ENCODE measurements at regions not wholly inside any gene's neighbourhood (a gene's known extent, or its start where the extent isn't known, plus 50 kb on each side); places are given as distances from the start of the nearest gene placed in this dataset.

DNA sequence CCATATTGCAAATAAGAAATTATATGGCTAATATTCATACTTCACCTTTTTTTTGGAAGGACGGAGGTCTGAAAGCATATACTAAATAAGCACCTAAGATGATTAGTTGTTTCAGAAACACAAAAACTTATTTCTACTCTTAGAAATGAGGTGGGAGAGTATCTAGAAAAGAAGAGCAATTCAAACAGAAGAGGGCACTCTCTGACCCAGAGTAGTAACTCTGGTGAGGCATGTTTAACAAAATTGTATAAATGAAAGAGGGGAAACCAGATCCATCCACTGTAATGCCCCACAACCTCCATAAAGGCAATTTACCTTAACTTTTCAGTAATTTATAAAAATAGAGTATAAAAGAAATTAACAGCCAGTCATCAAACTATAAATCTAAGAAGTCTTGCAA lies 669.6 kb upstream of the VRK2 start:
- Histone ChIP-seq H3K4me3 (no peak overlapping the region), H3K4me1 (ENCODE audit: low read depth) (no peaks in the 10 kb centered on the region), H3K36me3 (ENCODE audit: low read depth) (no peaks in the 10 kb centered on the region), H3K9me3 (peaks cover 13% of the 10 kb centered on the region)
- intact Hi-C loops (cut with DNase I, micrococcal nuclease), result no loop called here
- ATAC-seq (no peak), DNase-seq (no peak)
- TF ChIP-seq, protein P1, sequence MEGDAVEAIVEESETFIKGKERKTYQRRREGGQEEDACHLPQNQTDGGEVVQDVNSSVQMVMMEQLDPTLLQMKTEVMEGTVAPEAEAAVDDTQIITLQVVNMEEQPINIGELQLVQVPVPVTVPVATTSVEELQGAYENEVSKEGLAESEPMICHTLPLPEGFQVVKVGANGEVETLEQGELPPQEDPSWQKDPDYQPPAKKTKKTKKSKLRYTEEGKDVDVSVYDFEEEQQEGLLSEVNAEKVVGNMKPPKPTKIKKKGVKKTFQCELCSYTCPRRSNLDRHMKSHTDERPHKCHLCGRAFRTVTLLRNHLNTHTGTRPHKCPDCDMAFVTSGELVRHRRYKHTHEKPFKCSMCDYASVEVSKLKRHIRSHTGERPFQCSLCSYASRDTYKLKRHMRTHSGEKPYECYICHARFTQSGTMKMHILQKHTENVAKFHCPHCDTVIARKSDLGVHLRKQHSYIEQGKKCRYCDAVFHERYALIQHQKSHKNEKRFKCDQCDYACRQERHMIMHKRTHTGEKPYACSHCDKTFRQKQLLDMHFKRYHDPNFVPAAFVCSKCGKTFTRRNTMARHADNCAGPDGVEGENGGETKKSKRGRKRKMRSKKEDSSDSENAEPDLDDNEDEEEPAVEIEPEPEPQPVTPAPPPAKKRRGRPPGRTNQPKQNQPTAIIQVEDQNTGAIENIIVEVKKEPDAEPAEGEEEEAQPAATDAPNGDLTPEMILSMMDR (IDR thresholded peaks at IDR 0.05), result no peak

GRCh38 chr2:57386305-57386704 lies 660.3 kb upstream of the VRK2 start:
- Histone ChIP-seq H3K4me3 (no peak overlapping the region), H3K9me3 (peaks cover 26% of the 10 kb centered on the region), H3K36me3 (ENCODE audit: low read depth) (no peaks in the 10 kb centered on the region), H3K4me1 (ENCODE audit: low read depth) (no peaks in the 10 kb centered on the region)
- no peak for ATAC-seq
- TF ChIP-seq, protein P1 (IDR thresholded peaks at IDR 0.05), result no peak
- no peak for DNase-seq
- intact Hi-C loops (cut with DNase I, micrococcal nuclease), result no loop called here

DNA sequence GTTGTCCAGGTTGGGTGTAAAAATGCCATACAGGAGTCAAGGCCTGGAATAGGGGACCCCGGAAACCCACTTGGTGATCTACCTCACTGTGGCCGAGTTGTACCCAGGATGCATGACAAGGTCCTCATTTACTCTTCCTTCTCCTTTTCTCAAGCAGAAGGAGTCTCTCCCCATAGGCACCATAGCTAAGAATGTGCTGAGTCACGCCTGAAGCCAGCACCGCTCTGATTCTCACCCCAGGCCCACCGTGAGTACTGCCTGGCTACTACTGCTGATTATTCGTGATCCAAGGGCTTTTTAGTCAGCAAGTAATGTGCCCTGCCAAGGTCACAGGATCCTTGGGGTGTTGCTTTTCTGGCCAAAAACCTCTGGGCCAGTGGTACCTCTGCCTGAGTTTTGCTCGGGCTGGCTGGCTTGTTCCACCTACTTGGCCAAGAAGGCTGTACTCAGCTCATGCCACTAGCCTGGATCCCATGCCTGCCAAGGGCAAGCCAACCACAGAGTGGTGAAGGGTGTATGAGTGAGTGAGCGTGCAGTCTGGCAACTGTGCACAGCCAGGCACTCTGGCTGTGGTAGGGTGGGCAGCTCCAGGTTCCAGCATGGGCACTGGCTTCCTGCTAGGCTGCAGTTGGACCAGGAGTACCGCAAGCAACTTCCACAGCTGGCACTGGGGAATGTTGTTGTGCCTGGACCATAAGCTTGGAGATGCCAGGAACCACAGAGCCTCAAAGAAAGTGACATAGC lies 650.1 kb upstream of the VRK2 start:
- DNase-seq (no peak), ATAC-seq (no peak)
- Histone ChIP-seq H3K9me3 (peaks cover 21% of the 10 kb centered on the region), H3K4me1 (ENCODE audit: low read depth) (no peaks in the 10 kb centered on the region), H3K36me3 (ENCODE audit: low read depth) (no peaks in the 10 kb centered on the region), H3K4me3 (no peak overlapping the region)
- intact Hi-C loops (cut with DNase I, micrococcal nuclease), result no loop called here
- TF ChIP-seq, protein P1 (IDR thresholded peaks at IDR 0.05), result no peak

GRCh38 chr2:57397550-57398360 lies 648.9 kb upstream of the VRK2 start:
- H3K4me3 ChIP-seq, result no peak overlapping the region
- ATAC-seq, result no peak
- H3K36me3 ChIP-seq (ENCODE audit: low read depth), result no peaks in the 10 kb centered on the region
- no peaks in the 10 kb centered on the region for H3K4me1 ChIP-seq (ENCODE audit: low read depth)
- peaks cover 21% of the 10 kb centered on the region for H3K9me3 ChIP-seq
- DNase-seq, result peak in 1 of 3 donors; percentile 41
- TF ChIP-seq, protein P1 (IDR thresholded peaks at IDR 0.05), result no peak
- intact Hi-C loops (cut with DNase I, micrococcal nuclease), result no loop called here

GRCh38 chr2:57399057-57399456 lies 647.5 kb upstream of the VRK2 start:
- no peak for ATAC-seq
- intact Hi-C loops (cut with DNase I, micrococcal nuclease), result no loop called here
- Histone ChIP-seq H3K4me1 (ENCODE audit: low read depth) (no peaks in the 10 kb centered on the region), H3K36me3 (ENCODE audit: low read depth) (no peaks in the 10 kb centered on the region), H3K9me3 (peaks cover 21% of the 10 kb centered on the region), H3K4me3 (no peak overlapping the region)
- TF ChIP-seq, protein P1 (IDR thresholded peaks at IDR 0.05), result no peak
- DNase-seq, result no peak
